Psoas muscle (tissue), 7 donors: ENCODE measurements at regions not wholly inside any gene's neighbourhood (a gene's known extent, or its start where the extent isn't known, plus 50 kb on each side); places are given as distances from the start of the nearest gene placed in this dataset.
A peak's percentile ranks its signal among the peaks of the same experiment; 100 is the strongest.

Experiments used
- ATAC-seq, 4 donors: fragments of 200-7000 bp; cut with Tn5 transposase; one replicate each; pipeline ENCODE4 v1.9.1; 2020; ENCODE audit warnings: moderate library complexity in 3 of 4, mild to moderate bottlenecking in 2 of 4
- DNase-seq, 2 donors: peaks; one replicate each; pipeline ENCODE4 v3.0.0-alpha.2; 2020
- H3K27ac ChIP-seq: fragments of 200-600 bp; one replicate; pipeline ENCODE4 v1.8.0; 2022
- H3K27me3 ChIP-seq, 3 donors: fragments of 200-600 bp in 1 of 3; one replicate each; pipeline versions ENCODE4 v1.6.1 to v1.8.0; 2013 to 2022; ENCODE audit warnings: low read length in 2 of 3, mild to moderate bottlenecking in 2 of 3, moderate library complexity in 1 of 3; ENCODE audit not compliant: insufficient read depth in 3 of 3
- H3K36me3 ChIP-seq, 2 donors: fragments of 200-600 bp in 1 of 2; one replicate each; pipeline versions ENCODE4 v1.6.1 to v1.8.0; 2013 to 2022; ENCODE audit warnings: low read depth in 1 of 2, mild to moderate bottlenecking in 1 of 2, moderate library complexity in 1 of 2; ENCODE audit not compliant: insufficient read depth in 1 of 2
- H3K4me1 ChIP-seq: fragments of 200-600 bp; one replicate; pipeline ENCODE4 v1.8.0; 2022
- H3K4me3 ChIP-seq: fragments of 200-600 bp; one replicate; pipeline ENCODE4 v1.8.0; 2022; ENCODE audit warnings: mild to moderate bottlenecking
- H3K9me3 ChIP-seq: fragments of 200-600 bp; one replicate; pipeline ENCODE4 v1.8.0; 2022
- WGBS, 3 donors: extraction: QIAGEN DNeasy Blood & Tissue Kit; methylation state at CpG; one replicate each; pipeline versions ENCODE4 v1.1.6 to v1.1.7; 2013; 5-methylcytosine and 5-hydroxymethylcytosine counted together
- intact Hi-C, 2 donors: fragments of 100-400 bp; cut with DNase I; formaldehyde crosslinking; loops; one replicate each; pipeline versions ENCODE4 v1.11.0 to v1.14.2; 2022
- TF ChIP-seq, protein P1 (sequence below): fragments of 200-600 bp; IDR thresholded peaks from one replicate; pipeline ENCODE4 v1.8.0; 2022; ENCODE audit warnings: antibody characterized with exemption
- donor health status: healthy with polysubstance abuse.
- donor health status: DM: no; HTN: no; CAD: no; lungs with moderate emphysema.
- donor health status: Bipolar disorder and iron deficiency.
- donor health status: healthy.
- donor health status: DM: yes; HTN: yes; CAD: no.
- donor health status: DM: no; HTN: no; CAD: no.
- donor health status: DM: yes; HTN: yes; CAD: no.

GRCh38 chr7:101739775-101740398, 77.5 kb upstream of the CUX1 start:
- Histone ChIP-seq H3K27me3 (no peaks in the 10 kb centered on the region), H3K36me3 (no peaks in the 10 kb centered on the region), H3K9me3 (no peaks in the 10 kb centered on the region), H3K4me3 (no peak overlapping the region), H3K27ac (no peak overlapping the region), H3K4me1 (no peaks in the 10 kb centered on the region)
- TF ChIP-seq, protein P1, sequence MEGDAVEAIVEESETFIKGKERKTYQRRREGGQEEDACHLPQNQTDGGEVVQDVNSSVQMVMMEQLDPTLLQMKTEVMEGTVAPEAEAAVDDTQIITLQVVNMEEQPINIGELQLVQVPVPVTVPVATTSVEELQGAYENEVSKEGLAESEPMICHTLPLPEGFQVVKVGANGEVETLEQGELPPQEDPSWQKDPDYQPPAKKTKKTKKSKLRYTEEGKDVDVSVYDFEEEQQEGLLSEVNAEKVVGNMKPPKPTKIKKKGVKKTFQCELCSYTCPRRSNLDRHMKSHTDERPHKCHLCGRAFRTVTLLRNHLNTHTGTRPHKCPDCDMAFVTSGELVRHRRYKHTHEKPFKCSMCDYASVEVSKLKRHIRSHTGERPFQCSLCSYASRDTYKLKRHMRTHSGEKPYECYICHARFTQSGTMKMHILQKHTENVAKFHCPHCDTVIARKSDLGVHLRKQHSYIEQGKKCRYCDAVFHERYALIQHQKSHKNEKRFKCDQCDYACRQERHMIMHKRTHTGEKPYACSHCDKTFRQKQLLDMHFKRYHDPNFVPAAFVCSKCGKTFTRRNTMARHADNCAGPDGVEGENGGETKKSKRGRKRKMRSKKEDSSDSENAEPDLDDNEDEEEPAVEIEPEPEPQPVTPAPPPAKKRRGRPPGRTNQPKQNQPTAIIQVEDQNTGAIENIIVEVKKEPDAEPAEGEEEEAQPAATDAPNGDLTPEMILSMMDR = no peak
- 93 to 97% (median 97%) methylated on average over 5 of the region's 5 CpGs for WGBS, 3 donors
- intact Hi-C loops = loop anchor here in 1 of 2 donors (5.0 kb wide), 1 partner anchor 72 kb away; no protein-coding TSS in a partner anchor
- ATAC-seq (no peak), DNase-seq (no peak)

- WGBS, 3 donors = 66 to 74% (median 73%) methylated on average over 9 of the region's 9 CpGs
- Histone ChIP-seq H3K9me3 (no peaks in the 10 kb centered on the region), H3K27me3 (no peaks in the 10 kb centered on the region), H3K36me3 (no peaks in the 10 kb centered on the region), H3K4me1 (no peaks in the 10 kb centered on the region), H3K27ac (no peak overlapping the region), H3K4me3 (no peak overlapping the region)
- no peak for DNase-seq
- intact Hi-C loops = loop anchor here in 1 of 2 donors (5.0 kb wide), 1 partner anchor 71 kb away; no protein-coding TSS in a partner anchor
- TF ChIP-seq, protein P1 = no peak
- ATAC-seq = no peak
Observed at GRCh38 chr7:101740981-101741725, 76.3 kb upstream of the CUX1 start.

DNA sequence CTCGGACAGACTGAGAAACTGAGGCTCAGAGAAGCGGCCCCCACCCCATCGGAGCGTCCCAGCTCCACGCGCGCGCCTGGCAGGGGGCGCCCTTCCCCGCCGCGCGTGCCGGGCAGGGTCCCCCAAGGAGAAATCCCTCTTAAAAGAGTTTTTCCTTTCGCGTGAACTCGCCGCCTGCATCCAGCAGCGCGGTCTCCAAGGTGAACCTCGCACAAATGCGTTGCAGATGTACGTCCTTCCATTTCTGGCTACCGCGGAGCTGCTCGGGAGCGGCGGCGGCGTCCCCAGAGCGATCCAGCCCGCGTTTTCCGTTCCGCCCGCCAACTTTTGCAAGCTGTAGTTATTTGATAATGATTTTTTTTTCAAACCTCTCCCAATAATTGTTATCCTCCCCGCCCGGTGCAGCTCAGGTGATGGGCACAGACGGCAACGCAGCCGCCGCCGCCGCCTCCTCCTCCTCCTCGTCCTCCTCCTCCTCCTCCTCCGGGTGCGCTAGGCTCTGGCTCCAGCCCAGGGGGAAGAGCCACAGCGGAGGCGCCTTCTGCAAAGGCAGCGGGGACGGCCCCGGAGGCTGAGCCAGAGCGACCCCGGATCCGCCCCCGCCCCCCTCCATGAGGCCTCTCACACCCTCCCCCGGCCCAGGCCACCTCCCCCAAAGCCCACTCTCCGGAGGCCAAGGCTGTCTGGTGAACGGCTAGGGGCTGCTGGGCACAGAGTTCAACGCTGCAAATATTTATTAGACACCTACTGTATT, 74.0 kb upstream of the CUX1 start:
- TF ChIP-seq, protein P1 = peak; percentile 48
- intact Hi-C loops = loop anchor here (2.0 to 5.0 kb wide), 2 partner anchors 69 to 71 kb away; no protein-coding TSS in a partner anchor
- peak; percentile 61 to 72 for DNase-seq

GRCh38 chr7:101743995-101744360, 73.4 kb upstream of the CUX1 start:
- Histone ChIP-seq H3K4me3 (no peak overlapping the region), H3K27me3 (no peaks in the 10 kb centered on the region), H3K4me1 (no peaks in the 10 kb centered on the region), H3K36me3 (no peaks in the 10 kb centered on the region), H3K27ac (no peak overlapping the region), H3K9me3 (no peaks in the 10 kb centered on the region)
- intact Hi-C loops = loop anchor here (2.0 to 5.0 kb wide), 2 partner anchors 68 to 71 kb away; no protein-coding TSS in a partner anchor
- TF ChIP-seq, protein P1 = no peak
- peak in 1 of 4 donors; percentile 21 for ATAC-seq
- 64 to 74% (median 64%) methylated on average over 12 of the region's 12 CpGs for WGBS, 3 donors
- no peak for DNase-seq

More for the DNA sequence above, 74.0 kb upstream of the CUX1 start:
- Histone ChIP-seq H3K9me3 (no peaks in the 10 kb centered on the region), H3K4me3 (peak overlapping the region; percentile 67), H3K27ac (no peak overlapping the region), H3K36me3 (no peaks in the 10 kb centered on the region), H3K4me1 (no peaks in the 10 kb centered on the region), H3K27me3 (no peaks in the 10 kb centered on the region)
- 1% methylated on average over 45 to 59 of the region's 60 CpGs for WGBS, 3 donors
- ATAC-seq = peak; percentile 32 to 86 (median 60)
